Mesendoderm (in vitro differentiated cells): ENCODE measurements at regions not wholly inside any gene's neighbourhood (a gene's known extent, or its start where the extent isn't known, plus 50 kb on each side); places are given as distances from the start of the nearest gene placed in this dataset.

Source experiments
- DNase-seq: peaks from one replicate; pipeline ENCODE4 v3.0.0; 2013
- H2AK5ac ChIP-seq: 2 replicates; pipeline ENCODE4 v1.6.1; 2013; ENCODE audit warnings: low read length, inconsistent platforms
- H2BK120ac ChIP-seq: 2 replicates; pipeline ENCODE4 v1.6.1; 2013; ENCODE audit warnings: low read depth, mild to moderate bottlenecking, low read length, moderate library complexity, mixed read lengths
- H2BK15ac ChIP-seq: replicated peaks from 2 replicates; pipeline ENCODE4 v1.6.1; 2013; ENCODE audit warnings: low read depth, mild to moderate bottlenecking, moderate library complexity
- H2BK5ac ChIP-seq: 2 replicates; pipeline ENCODE4 v1.6.1; 2013; ENCODE audit warnings: low read length, inconsistent platforms
- H3K18ac ChIP-seq: 2 replicates; pipeline ENCODE4 v1.6.1; 2013; ENCODE audit warnings: mild to moderate bottlenecking, low read length, mixed read lengths
- H3K23ac ChIP-seq: one replicate; pipeline ENCODE4 v1.6.1; 2013; ENCODE audit warnings: low read length
- H3K27ac ChIP-seq: 2 replicates; pipeline ENCODE4 v1.5.1; 2013; ENCODE audit warnings: low read depth, mild to moderate bottlenecking, inconsistent platforms, low read length, moderate library complexity
- H3K27me3 ChIP-seq: 2 replicates; pipeline ENCODE4 v1.6.1; 2013; ENCODE audit warnings: low read length, control low read depth, mild to moderate bottlenecking, inconsistent platforms; ENCODE audit not compliant: insufficient read depth, poor library complexity
- H3K36me3 ChIP-seq: 2 replicates; pipeline ENCODE4 v1.6.1; 2013; ENCODE audit warnings: low read length, inconsistent platforms; ENCODE audit not compliant: control insufficient read depth, insufficient read depth
- H3K4ac ChIP-seq: one replicate; pipeline ENCODE4 v1.6.1; 2013; ENCODE audit warnings: low read depth, mild to moderate bottlenecking, low read length, moderate library complexity
- H3K4me1 ChIP-seq: 2 replicates; pipeline ENCODE4 v1.6.1; 2013; ENCODE audit warnings: low read depth, low read length, inconsistent platforms; ENCODE audit not compliant: control insufficient read depth
- H3K4me2 ChIP-seq: 2 replicates; pipeline ENCODE4 v1.6.1; 2013; ENCODE audit warnings: low read length
- H3K4me3 ChIP-seq: 2 replicates; pipeline ENCODE4 v1.5.1; 2013; ENCODE audit warnings: mild to moderate bottlenecking, low read length
- H3K56ac ChIP-seq: one replicate; pipeline ENCODE4 v1.6.1; 2013; ENCODE audit warnings: low read length
- H3K79me1 ChIP-seq: 2 replicates; pipeline ENCODE4 v1.6.1; 2013; ENCODE audit warnings: low read length, inconsistent platforms
- H3K79me2 ChIP-seq: 2 replicates; pipeline ENCODE4 v1.6.1; 2013; ENCODE audit warnings: mild to moderate bottlenecking, low read length; ENCODE audit not compliant: control insufficient read depth, insufficient read depth
- H3K9ac ChIP-seq: 2 replicates; pipeline ENCODE4 v1.6.1; 2013; ENCODE audit warnings: low read length, inconsistent platforms
- H4K5ac ChIP-seq: one replicate; pipeline ENCODE4 v1.6.1; 2013; ENCODE audit warnings: low read length
- H4K8ac ChIP-seq: one replicate; pipeline ENCODE4 v1.6.1; 2013; ENCODE audit warnings: low read depth, mild to moderate bottlenecking, control low read depth, low read length, moderate library complexity
- WGBS: extraction: QIAGEN DNeasy Blood & Tissue Kit; methylation state at CpG from one replicate; pipeline ENCODE4 v1.1.7; 2013; ENCODE audit warnings: low lambda C conversion rate, missing lambda C conversion rate; ENCODE audit not compliant: insufficient coverage; ENCODE audit errors: extremely low coverage; 5-methylcytosine and 5-hydroxymethylcytosine counted together

GRCh38 chr12:34289431-34290380, 267.4 kb downstream of the ALG10 start:
- Histone ChIP-seq H3K36me3 (no peaks in the 10 kb centered on the region), H3K4me1 (no peaks in the 10 kb centered on the region), H3K18ac (no peak overlapping the region), H4K8ac (no peak overlapping the region), H3K23ac (no peak overlapping the region), H3K4me3 (no peak overlapping the region), H3K27ac (no peak overlapping the region), H3K79me2 (no peaks in the 10 kb centered on the region), H3K9ac (no peak overlapping the region), H3K56ac (no peak overlapping the region), H2AK5ac (no peak overlapping the region), H2BK5ac (no peak overlapping the region), H3K27me3 (no peaks in the 10 kb centered on the region), H3K79me1 (no peaks in the 10 kb centered on the region), H2BK15ac (no peak overlapping the region), H2BK120ac (no peak overlapping the region), H4K5ac (no peak overlapping the region), H3K4ac (no peak overlapping the region), H3K4me2 (no peak overlapping the region)
- DNase-seq, result no peak
- no CpG with 5 or more reads among the region's 49 CpGs for WGBS

- Histone ChIP-seq H2BK120ac (no peak overlapping the region), H3K79me1 (no peaks in the 10 kb centered on the region), H4K5ac (no peak overlapping the region), H3K4ac (no peak overlapping the region), H3K4me3 (no peak overlapping the region), H3K27me3 (no peaks in the 10 kb centered on the region), H3K36me3 (no peaks in the 10 kb centered on the region), H3K18ac (no peak overlapping the region), H3K23ac (no peak overlapping the region), H2AK5ac (no peak overlapping the region), H2BK5ac (no peak overlapping the region), H3K79me2 (no peaks in the 10 kb centered on the region), H2BK15ac (no peak overlapping the region), H3K56ac (no peak overlapping the region), H3K27ac (no peak overlapping the region), H3K9ac (no peak overlapping the region), H3K4me2 (no peak overlapping the region), H4K8ac (no peak overlapping the region), H3K4me1 (no peaks in the 10 kb centered on the region)
- no CpG with 5 or more reads among the region's 27 CpGs for WGBS
- no peak for DNase-seq
Measured at GRCh38 chr12:34290381-34290995, 268.2 kb downstream of the ALG10 start.

- DNase-seq, result no peak
- no CpG with 5 or more reads among the region's 17 CpGs for WGBS
Measured at GRCh38 chr12:34291001-34291400, 268.7 kb downstream of the ALG10 start.

GRCh38 chr12:34291426-34291901, 269.2 kb downstream of the ALG10 start:
- Histone ChIP-seq H3K9ac (no peak overlapping the region), H3K18ac (no peak overlapping the region), H3K36me3 (no peaks in the 10 kb centered on the region), H2BK120ac (no peak overlapping the region), H3K56ac (no peak overlapping the region), H3K27ac (no peak overlapping the region), H3K4me2 (no peak overlapping the region), H3K27me3 (no peaks in the 10 kb centered on the region), H3K4me3 (no peak overlapping the region), H3K79me2 (no peaks in the 10 kb centered on the region), H4K8ac (no peak overlapping the region), H4K5ac (no peak overlapping the region), H3K23ac (no peak overlapping the region), H3K4ac (no peak overlapping the region), H2BK5ac (no peak overlapping the region), H2AK5ac (no peak overlapping the region), H3K4me1 (no peaks in the 10 kb centered on the region), H3K79me1 (no peaks in the 10 kb centered on the region), H2BK15ac (no peak overlapping the region)
- WGBS, result no CpG with 5 or more reads among the region's 19 CpGs
- DNase-seq, result no peak

More at GRCh38 chr12:34291001-34291400, 268.7 kb downstream of the ALG10 start:
- no peak overlapping the region for H3K9ac ChIP-seq
- no peak overlapping the region for H2AK5ac ChIP-seq
- H4K5ac ChIP-seq, result no peak overlapping the region
- H3K27ac ChIP-seq, result no peak overlapping the region
- no peak overlapping the region for H3K4me3 ChIP-seq
- H3K4me2 ChIP-seq, result no peak overlapping the region
- no peaks in the 10 kb centered on the region for H3K27me3 ChIP-seq
- H3K56ac ChIP-seq, result no peak overlapping the region
- H2BK15ac ChIP-seq, result no peak overlapping the region
- no peak overlapping the region for H2BK120ac ChIP-seq
- no peaks in the 10 kb centered on the region for H3K79me1 ChIP-seq
- H4K8ac ChIP-seq, result no peak overlapping the region
- no peaks in the 10 kb centered on the region for H3K36me3 ChIP-seq
- no peaks in the 10 kb centered on the region for H3K4me1 ChIP-seq
- no peak overlapping the region for H3K18ac ChIP-seq
- H3K4ac ChIP-seq, result no peak overlapping the region
- H2BK5ac ChIP-seq, result no peak overlapping the region
- no peaks in the 10 kb centered on the region for H3K79me2 ChIP-seq
- no peak overlapping the region for H3K23ac ChIP-seq

- H4K5ac ChIP-seq, result no peak overlapping the region
- H3K4ac ChIP-seq, result no peak overlapping the region
- H3K56ac ChIP-seq, result no peak overlapping the region
- H4K8ac ChIP-seq, result no peak overlapping the region
- no peak overlapping the region for H3K9ac ChIP-seq
- no peak overlapping the region for H3K4me2 ChIP-seq
- no peak overlapping the region for H3K23ac ChIP-seq
- no peak overlapping the region for H2AK5ac ChIP-seq
- H2BK120ac ChIP-seq, result no peak overlapping the region
- no peak for DNase-seq
- no peak overlapping the region for H2BK5ac ChIP-seq
- H3K27me3 ChIP-seq, result no peaks in the 10 kb centered on the region
- no peak overlapping the region for H3K4me3 ChIP-seq
- no peaks in the 10 kb centered on the region for H3K36me3 ChIP-seq
- no peak overlapping the region for H2BK15ac ChIP-seq
- no peaks in the 10 kb centered on the region for H3K4me1 ChIP-seq
- no peaks in the 10 kb centered on the region for H3K79me1 ChIP-seq
- WGBS, result no CpG with 5 or more reads among the region's 34 CpGs
- H3K18ac ChIP-seq, result no peak overlapping the region
- no peak overlapping the region for H3K27ac ChIP-seq
- no peaks in the 10 kb centered on the region for H3K79me2 ChIP-seq
Measured at GRCh38 chr12:34292736-34293625, 270.7 kb downstream of the ALG10 start.
